Muscle of back (tissue), 3 donors: ENCODE measurements at regions not wholly inside any gene's neighbourhood (a gene's known extent, or its start where the extent isn't known, plus 50 kb on each side); places are given as distances from the start of the nearest gene placed in this dataset.
A peak's percentile ranks its signal among the peaks of the same experiment; 100 is the strongest.

Experiments
- DNase-seq, 3 donors: peaks; one replicate each; pipeline versions ENCODE4 v3.0.0 to v3.0.0-alpha.2; 2013

DNA sequence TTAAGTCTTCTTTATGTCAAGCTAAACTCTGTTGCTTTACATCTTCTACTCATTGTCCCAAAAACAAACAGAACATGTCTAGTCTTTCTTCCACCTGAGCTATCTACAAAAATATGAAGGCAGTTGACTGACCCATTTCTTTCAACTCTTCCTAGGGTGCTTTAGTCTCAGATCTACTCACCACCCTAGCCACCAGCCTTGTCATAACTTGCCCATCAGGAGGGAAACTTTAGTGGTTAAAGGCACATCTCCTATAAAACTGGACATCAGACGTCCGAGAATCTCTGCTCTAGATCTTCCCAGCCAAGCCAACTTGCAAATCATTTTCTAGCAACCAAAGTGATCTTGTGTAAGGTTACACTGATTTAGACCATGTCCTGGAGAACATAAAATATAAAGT lies 205.0 kb downstream of the ACTL7B start:
- DNase-seq = no peak

DNA sequence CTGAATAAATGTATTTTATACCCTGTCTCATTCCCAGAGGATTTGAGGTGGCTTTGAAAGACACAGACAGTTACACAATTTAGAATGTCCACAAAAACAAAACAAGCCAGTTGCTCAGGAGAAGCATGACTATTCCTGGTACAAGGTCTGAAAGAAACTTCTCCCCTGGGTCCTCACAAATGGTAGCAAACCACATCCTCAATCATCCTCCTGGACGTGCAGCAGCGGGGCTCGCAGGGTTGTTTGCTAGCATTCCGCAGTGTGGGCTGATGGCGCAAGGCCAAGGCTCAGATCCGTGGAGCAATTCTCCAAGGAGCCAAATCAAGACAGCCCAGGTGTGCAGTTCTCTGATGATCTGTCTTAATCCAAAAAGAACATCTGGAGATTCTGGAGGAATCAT lies 210.3 kb downstream of the ACTL7B start:
- peak; percentile 41 to 65 (median 50) for DNase-seq

DNA sequence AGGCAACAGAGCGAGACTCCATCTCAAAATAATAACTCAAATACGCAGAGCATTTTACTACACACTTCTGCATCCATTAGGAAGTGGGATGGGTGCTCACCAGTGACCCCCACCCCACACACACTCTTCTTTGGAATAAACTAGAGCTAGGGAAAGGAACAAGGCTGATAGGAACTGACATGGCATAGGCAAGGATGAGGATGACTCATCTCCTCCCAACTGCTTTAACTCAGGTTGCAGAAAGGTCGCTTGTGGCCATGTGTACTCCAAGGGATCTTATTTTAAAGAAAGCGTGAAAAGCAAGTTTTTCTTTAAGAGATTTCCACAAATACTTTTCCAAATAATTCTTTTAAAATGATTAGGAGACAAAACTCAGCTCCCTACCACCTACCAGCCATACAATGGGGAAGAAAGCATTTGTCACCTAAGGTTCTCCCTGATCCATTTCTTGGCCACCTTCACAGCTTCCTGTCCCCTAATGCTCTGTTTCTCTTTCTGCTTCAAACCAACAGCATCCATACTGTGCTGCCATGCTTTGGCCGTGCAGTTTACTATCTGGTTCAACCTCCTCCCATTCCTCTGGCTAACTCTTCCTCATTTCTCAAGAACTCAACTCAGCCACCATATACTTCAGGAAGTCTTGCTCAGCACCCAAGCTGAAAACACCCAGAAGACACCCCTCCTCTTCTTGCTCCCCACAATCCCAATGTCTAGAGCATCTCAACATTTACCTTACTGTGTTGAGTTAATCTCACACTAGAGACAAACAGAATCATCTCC lies 211.9 kb downstream of the ACTL7B start:
- no peak for DNase-seq

DNA sequence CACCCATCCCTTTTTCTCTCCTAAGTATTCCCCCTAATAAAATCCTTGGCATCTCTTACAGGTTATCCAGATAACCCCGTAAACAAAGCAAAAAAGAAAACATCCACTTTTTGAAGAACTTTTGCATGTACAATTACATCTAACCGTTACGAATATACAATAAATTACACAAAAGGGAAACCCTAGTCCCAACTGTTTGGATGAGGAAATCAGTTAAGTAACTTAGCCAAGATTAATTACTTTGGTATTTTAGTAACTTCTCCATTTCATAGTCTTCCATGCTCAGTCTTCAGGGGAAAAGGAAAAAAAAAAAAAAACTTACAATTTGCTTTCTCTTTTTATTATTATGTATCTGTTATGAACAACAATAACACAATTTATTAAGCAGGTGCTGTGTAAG lies 212.9 kb downstream of the ACTL7B start:
- no peak for DNase-seq

DNA sequence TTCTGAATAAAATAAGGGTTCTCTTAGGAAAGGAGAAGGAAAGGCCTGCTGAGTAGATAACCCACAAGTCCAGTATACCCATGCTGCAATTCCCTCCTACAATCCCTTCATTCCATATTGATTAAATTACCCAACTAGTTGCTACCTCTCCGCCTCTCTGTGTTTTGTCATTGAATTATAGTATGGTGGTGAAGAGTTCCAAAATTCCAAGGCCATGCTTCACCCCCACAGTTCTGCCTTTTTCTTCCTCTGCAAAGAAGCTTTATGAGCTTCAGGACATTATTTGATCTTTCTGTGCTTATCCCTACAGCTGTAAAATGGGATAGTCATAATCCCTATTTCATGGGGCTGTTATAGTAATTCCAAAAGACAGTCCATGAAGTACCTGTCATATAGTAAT lies 215.6 kb downstream of the ACTL7B start:
- DNase-seq = no peak

DNA sequence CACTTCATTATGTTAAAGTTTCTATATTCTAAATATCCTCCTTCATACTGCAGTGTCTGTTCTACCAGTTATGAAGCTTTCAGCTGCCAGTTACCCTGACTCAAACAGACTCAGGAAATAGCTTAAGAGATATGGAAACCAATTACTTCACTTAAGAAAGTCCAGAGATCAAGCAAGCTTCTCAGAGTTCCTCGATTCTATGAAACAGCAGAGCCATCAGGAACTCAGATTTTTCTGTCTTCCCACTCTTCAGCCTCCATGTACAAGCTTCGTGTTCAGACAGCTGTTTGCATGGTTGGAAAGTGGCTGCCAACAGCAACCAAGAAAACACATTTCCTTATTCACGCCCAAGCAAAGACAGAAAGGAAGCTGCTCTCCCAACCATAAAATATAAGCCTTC lies 216.1 kb downstream of the ACTL7B start:
- no peak for DNase-seq

DNA sequence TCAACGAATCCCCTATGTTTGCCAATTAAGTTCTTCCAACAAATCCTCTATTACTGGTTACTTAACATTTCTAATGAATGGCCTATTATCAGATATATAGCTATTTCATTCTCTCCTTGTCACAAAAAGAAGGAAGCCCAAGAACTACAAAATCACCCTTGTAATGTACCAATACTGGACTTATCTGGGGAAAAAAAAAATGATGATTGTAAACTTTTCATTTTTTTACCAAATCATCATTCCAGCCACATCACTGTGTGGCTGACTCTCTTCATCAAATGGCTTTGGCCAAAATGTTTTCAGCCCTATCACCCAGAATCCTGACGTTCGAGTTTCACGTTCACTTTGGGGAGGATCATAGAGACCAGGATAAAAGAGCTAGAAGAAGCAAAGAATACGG lies 216.7 kb downstream of the ACTL7B start:
- no peak for DNase-seq

DNA sequence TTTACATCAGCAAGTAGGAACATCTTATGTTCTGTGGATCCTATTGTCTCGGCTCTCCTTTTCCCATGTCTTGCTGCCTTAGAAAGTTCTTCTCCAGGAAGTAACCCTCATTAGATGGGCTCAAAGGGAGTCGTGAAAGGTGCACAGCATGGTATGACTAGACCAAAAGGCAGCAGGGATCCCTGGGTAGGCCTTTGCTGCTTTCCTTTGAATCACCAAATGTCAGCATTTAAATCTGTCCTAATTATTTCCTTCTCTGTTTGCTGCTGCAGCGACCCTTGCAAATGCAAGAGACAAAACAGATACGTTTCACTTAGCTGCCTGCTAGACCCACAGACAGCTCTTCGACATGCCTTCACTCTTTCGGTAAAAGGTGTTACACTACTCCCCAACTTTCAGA lies 218.4 kb downstream of the ACTL7B start:
- DNase-seq = no peak

DNA sequence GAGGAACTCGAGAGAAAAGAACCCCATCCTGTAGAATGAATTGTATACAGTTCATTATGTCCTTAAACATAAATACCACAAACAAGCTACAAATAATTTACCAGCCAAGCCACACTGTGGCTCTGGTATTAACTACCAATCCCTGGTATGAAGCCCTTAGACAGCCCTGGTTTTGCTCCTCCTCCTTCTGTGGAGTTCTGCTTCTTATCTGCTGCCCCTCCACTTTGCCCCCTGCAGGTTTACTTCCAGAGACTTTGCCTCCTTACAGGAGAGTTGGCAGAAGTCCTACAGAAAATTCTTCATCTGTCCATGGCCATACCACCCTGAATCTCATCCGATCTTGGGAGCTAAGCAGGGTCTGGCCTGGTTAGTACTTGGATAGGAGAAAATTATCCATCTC lies 219.8 kb downstream of the ACTL7B start:
- DNase-seq = no peak

DNA sequence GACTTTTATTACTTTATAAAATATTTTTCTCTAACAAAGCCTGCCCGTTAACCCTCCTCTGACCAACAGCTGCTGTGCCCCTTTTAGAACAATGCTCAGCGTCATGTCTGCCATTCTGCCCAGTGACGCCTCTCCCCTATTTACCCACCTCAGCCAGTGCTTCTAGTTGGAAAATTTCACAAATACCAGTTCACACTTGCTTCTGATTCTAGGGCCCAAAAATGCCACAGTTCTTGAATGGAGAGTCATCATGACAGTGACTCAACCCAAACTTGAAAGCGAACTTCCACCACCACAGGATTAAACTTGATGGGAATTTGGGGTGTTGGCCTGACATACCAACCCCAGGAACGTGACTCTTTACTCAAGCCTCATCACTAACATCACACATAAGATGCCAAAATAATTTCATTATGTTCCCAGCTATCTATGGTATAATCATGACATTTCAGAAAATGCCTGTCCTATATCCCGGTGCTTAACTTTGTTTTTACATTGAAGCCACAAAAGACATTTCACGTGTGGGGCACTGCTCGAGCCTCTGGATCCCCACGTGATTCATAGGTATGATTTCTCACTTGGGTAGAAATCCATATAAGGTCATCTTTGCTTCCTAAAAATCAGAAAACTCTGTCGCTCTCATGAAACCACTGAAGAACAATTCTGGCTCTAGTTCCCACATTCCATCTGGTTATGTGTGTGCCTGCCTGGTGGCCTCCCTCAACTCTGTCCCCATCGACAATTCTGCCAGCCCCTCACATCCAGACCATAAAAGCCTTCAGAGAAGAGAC lies 220.9 kb downstream of the ACTL7B start:
- peak in 1 of 3 donors; percentile 83 for DNase-seq

DNA sequence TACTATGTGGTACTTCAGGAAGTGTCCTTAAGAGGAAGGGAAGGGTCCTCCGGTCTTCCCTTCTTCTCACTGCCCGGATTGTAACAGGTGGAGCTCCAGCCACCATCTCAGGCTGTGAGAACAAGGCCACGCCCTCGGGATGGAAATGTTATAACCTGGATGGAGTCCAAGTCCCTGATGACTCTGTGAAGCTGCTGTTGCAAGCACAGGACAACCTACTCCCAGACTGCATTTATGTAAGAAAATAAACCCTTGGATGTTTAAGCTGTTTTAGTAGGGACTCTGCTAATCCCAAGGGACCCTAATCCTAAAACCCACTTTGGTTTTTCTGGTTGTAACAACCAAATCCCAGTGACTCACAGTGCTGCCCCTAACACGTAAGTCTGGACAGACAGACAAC lies 221.6 kb downstream of the ACTL7B start:
- peak; percentile 30 to 59 (median 37) for DNase-seq

DNA sequence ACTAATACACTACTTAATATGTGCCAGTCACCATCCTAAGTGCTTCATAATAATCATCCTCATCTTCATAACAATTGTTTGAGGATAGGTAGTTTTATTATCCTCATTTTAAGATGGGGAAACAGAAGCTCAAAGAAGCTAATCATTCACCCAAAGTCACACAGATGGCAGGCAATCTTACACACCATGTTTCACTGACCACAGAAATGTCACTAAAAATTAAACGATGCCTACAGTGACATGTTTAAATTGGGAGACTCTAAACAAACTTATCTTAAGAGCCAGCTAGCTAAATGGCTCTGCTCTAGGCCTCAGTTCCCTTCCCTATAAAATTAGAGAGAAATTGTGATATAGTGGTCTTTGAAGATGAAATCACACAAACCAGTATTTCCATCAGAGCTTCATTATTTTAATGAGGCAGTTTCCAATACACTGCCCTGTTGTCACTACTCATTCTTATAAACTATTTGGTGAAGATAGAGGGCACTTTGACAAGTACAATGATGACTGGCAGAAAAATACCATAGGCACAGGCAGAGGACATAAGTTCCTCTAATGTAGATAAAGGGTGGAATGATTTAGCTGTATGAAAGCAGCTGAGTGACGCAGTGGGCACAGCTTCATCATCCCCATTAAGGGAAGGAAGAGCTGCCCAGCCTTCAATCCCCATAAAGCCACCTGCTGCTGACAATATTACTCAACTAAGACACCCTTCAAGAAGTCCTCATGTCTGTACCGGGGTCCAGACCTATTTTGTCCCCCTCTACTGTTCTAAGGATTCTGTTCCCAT lies 224.1 kb downstream of the ACTL7B start:
- DNase-seq = no peak

DNA sequence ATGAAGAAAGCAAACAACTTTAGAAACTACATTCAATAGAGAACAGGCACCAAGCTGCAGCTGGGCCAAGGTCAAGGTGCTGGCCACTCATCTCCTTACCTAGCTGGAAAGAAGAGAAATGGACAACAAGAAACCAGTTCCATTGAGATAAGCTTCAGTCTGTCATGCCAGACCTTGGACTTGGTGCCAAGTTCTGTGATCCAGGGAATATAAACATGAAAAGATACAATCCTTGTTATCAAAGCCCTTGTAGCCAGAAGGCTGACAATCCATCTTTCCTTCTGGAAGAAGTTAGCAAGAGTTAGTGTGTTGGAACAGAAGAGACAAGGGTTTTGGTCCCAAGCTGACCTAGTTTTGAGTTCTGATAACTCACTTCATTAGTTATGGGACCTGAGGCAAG lies 227.5 kb downstream of the ACTL7B start:
- no peak for DNase-seq

DNA sequence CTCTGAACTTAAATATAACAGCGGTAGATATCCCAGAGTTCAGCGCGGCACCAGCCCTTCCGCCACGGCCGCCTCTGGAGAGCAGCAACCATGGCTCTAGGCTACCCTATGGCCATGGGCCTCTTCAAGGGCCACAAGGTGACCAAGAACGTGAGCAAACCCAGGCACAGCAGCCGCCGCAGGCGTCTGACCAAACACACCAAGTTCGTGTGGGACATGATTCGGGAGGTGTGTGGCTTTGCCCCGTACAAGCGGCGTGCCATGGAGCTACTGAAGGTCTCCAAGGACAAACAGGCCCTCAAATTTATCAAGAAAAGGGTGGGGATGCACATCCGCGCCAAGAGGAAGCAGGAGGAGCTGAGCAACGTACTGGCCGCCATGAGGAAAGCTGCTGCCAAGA lies 229.0 kb downstream of the ACTL7B start:
- no peak for DNase-seq

DNA sequence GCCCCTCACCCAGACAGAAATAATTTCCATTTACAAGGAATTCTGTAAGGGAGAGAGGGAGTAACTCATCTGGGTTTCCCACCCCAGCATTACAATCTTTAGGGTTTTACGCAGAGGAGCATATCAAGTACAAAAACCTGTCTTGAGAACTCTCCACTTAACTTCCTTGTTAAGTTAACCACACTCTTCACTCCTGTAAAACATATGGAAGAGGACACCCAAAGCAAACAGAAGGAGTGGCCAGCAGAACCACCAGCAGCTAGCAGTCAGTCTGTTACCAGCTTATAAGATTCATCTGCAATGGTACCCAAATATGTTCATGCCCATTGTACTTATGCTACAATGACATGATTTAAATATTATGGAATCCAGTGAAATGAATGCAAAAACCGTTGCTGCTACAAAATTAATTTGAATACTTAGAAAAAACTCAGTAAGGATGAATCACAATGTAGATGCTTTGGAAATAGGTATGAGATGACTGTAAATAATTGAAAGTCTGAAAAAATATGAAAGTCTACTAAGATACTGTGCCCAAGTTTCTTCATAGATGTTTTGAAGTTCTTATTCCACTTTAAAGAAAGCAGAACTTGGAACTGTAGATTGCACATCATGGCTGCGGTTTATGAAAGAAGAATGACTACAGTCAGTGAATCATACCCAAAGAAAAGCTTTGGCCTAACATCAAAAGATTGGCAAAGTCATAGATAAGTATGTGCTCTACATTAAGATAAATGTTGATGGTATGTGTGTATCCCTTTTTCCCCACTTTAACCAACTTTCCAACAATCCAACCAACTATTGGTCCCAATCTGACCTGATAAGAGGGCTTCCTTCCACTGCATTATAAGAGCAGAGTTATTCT lies 233.6 kb downstream of the ACTL7B start:
- peak in 1 of 3 donors; percentile 76 for DNase-seq

DNA sequence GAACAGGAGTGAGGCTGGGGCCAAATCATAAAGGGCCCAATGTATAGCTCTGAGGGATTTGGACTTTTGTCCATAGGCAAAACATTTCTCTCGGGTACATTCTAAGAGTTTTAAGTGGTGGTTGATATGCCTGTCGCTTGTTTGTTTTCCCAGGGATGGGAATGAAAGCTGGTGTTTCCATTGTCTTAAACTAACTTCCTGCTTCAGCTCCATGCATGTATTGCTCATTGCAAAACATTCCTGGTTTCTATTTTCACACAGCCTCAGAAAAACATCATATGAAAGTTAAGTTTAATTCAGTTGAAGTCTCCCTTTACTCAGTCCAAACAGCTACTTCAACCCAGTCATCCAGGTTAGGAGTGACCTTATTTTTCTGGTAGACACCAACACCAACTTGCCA lies 235.0 kb downstream of the ACTL7B start:
- no peak for DNase-seq

DNA sequence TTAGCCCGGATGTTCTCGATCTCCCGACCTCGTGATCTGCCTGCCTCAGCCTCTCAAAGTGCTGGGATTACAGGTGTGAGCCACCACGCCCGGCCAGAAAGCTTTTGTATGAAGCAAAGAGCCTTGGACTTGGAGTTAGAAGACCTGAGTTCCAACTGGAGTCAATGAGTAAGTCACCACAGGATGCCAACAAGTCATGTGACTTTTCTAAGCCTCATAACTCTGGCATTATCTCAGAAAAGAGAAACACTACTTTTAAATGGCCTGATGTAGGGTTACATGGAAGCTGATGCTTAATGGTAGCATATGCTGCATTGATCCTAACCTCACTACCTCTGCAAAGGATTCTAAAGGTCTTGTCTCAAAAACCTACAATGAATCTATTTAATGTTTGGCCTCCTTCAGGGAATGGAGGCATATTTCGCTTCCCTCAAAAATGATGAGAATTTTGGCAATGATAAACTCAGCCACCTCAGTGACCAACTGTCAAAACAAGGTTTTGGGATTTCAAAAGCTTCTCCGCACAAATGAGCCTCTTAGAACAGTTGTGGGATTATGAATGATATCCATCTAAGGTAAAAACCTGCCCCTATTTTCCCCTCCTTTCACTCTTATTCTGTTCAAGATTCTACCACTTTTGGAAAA lies 236.8 kb downstream of the ACTL7B start:
- no peak for DNase-seq

DNA sequence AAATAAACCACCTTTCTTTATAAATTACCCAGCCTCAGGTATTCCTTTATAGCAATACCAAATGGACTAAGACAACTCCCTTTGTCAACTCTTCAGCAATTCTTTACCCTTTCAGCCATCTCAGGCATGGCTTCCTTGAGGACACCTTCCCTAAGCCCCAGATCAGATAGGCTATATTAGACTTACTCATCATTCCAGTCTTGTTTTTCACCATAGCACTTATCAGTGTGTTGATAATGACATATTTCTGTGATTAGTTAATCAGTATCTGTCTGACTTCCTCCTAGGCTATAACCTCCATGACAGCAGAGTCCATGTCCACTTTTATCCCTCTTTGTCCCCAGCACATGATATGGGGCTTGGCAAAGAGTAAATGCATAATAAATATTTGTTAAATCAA lies 238.1 kb downstream of the ACTL7B start:
- no peak for DNase-seq

DNA sequence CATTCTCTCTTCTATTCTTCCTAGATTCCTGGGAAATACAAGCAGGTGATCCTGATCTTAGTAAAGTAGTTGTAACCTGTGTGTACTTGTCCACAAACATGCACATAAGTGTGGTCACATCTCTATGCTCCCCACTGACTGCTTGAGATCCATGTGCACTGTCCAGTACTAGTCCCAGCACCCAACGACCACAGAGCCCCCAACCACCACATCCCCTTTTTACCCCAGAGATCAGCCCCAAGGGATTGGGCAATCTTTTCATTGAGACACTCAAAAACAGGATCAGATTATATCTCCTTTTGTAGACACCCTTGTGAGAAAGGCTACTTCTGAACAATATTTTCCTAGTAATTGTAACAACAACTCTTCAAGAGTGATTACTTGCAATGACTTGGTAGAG lies 240.6 kb downstream of the ACTL7B start:
- no peak for DNase-seq

DNA sequence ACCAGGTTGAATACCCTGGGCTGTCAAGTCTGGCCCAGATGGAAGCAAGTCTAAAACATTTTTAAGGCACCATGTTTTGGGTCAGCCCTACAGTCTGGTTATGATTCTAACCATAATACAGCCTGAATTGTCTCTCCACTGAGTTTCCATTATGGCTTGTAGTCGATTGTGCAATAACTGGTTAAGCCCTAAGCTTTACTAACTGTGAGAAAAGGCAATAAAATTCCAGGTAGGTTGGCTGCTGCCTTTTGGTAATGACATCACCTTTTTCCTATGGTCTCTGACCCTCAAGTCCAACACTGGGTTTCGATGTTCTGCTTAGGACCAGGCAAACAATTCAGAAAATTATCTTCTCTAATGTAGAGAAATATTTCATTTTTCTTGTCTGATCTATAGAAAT lies 243.3 kb downstream of the ACTL7B start:
- no peak for DNase-seq

DNA sequence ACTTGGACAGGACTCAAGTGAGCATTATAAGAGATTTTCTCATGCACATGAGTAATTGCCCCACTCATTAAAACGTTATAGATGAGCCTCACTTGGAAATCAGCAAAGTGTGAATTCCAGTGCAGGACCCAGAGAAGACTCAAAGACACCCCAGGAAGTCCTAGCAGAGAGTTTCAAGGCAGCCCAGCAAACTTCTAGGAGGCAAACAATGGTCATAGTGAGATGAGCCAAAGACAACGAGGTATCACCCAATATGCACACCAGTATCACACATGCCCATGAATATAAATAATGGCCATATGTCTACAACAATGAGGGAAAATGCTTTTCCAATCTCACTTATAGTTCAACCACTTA lies 245.9 kb downstream of the ACTL7B start:
- DNase-seq = no peak
